SK-N-SH (cell line): ENCODE measurements at regions not wholly inside any gene's neighbourhood (a gene's known extent, or its start where the extent isn't known, plus 50 kb on each side); places are given as distances from the start of the nearest gene placed in this dataset.

Experiments used
- CTCF ChIA-PET: fragments of 300-600, 350-600 bp; formaldehyde crosslinking; extraction: SDS; loops from one replicate; lab custom pipeline; 2021; lab: Yijun Ruan, JAX
- POLR2A ChIA-PET: fragments of 350-600 bp; sonication (Branson Sonifier 250); formaldehyde crosslinking; extraction: SDS; loops from one replicate; lab custom pipeline; 2020; ENCODE audit warnings: antibody characterized with exemption, inconsistent platforms; lab: Yijun Ruan, JAX
- DNase-seq: peaks from one replicate; pipeline ENCODE4 v3.0.0; 2012
- H2AFZ ChIP-seq: fragments of 200-600 bp; sonication (generic); 2 replicates; pipeline ENCODE4 v1.8.1; 2016; ENCODE audit warnings: antibody characterized with exemption, mild to moderate bottlenecking, low read depth
- H3F3A ChIP-seq: fragments of 200-600 bp; sonication (generic); replicated peaks from 2 replicates; pipeline ENCODE3; 2016; ENCODE audit warnings: antibody characterized with exemption, mild to moderate bottlenecking; ENCODE audit not compliant: insufficient read depth
- H3K27ac ChIP-seq, 2 experiments: fragments of 200-500 bp in 1 of 2; fragments of 200-600 bp in 1 of 2; sonication (Bioruptor generic) in 1 of 2; sonication (generic), shearing (Covaris generic) in 1 of 2; 2 replicates each; pipeline versions ENCODE4 v1.5.1 to v1.6.1; 2014 to 2016; ENCODE audit warnings: low read depth in 2 of 2, inconsistent platforms in 1 of 2, low read length in 1 of 2, mild to moderate bottlenecking in 1 of 2, mixed read lengths in 1 of 2
- H3K27me3 ChIP-seq: fragments of 200-600 bp; sonication (generic), shearing (Covaris generic); 2 replicates; pipeline ENCODE4 v1.6.1; 2016; ENCODE audit warnings: mixed run types; ENCODE audit not compliant: insufficient read depth
- H3K36me3 ChIP-seq, 2 experiments: fragments of 200-500 bp in 1 of 2; fragments of 200-600 bp in 1 of 2; sonication (Bioruptor generic) in 1 of 2; sonication (generic) in 1 of 2; replicated peaks in 1 of 2; 2 replicates each; pipeline versions ENCODE3 to v1.5.1; 2014 to 2016; ENCODE audit warnings: low read length in 1 of 2, mild to moderate bottlenecking in 1 of 2; ENCODE audit not compliant: insufficient read depth in 2 of 2, control insufficient read depth in 1 of 2
- H3K4me1 ChIP-seq, 2 experiments: fragments of 200-500 bp in 1 of 2; fragments of 200-600 bp in 1 of 2; sonication (Bioruptor generic) in 1 of 2; sonication (generic), shearing (Covaris generic) in 1 of 2; 2 replicates each; pipeline versions ENCODE4 v1.5.1 to v1.6.1; 2014 to 2016; ENCODE audit warnings: low read depth in 1 of 2, low read length in 1 of 2, mixed run types in 1 of 2; ENCODE audit not compliant: insufficient read depth in 2 of 2, control insufficient read depth in 1 of 2
- H3K4me2 ChIP-seq: fragments of 200-600 bp; sonication (generic), shearing (Covaris generic); 2 replicates; pipeline ENCODE4 v1.6.1; 2017; ENCODE audit warnings: mixed run types
- H3K4me3 ChIP-seq, 2 experiments: fragments of 200-500 bp in 1 of 2; fragments of 200-600 bp in 1 of 2; sonication (Bioruptor generic) in 1 of 2; sonication (generic), shearing (Covaris generic) in 1 of 2; 2 replicates each; pipeline versions ENCODE4 v1.5.1 to v1.8.1; 2014 to 2016; ENCODE audit warnings: low read depth in 2 of 2, inconsistent platforms in 1 of 2, low read length in 1 of 2, mild to moderate bottlenecking in 1 of 2, mixed read lengths in 1 of 2, moderate library complexity in 1 of 2
- H3K79me2 ChIP-seq: fragments of 200-600 bp; sonication (generic); 2 replicates; pipeline ENCODE4 v1.8.1; 2017; ENCODE audit warnings: mild to moderate bottlenecking; ENCODE audit not compliant: insufficient read depth
- H3K9ac ChIP-seq: fragments of 200-600 bp; sonication (generic); 2 replicates; pipeline ENCODE4 v1.6.1; 2017; ENCODE audit warnings: mixed run types
- H3K9me2 ChIP-seq: fragments of 200-600 bp; sonication (generic); 2 replicates; pipeline ENCODE4 v1.6.1; 2017; ENCODE audit warnings: mixed run types
- H3K9me3 ChIP-seq: fragments of 200-600 bp; sonication (generic); 2 replicates; pipeline ENCODE4 v1.6.1; 2017; ENCODE audit warnings: mixed run types, mild to moderate bottlenecking, moderate library complexity
- H4K20me1 ChIP-seq: fragments of 200-600 bp; sonication (generic); 2 replicates; pipeline ENCODE4 v1.6.1; 2017; ENCODE audit warnings: mild to moderate bottlenecking, mixed run types; ENCODE audit not compliant: insufficient read depth
- EP300 ChIP-seq, 2 experiments: IDR thresholded peaks; 2 replicates each; pipeline versions ENCODE4 v1.4.0 to v1.6.1; 2012; ENCODE audit warnings: borderline replicate concordance in 1 of 2, low read depth in 1 of 2, low read length in 1 of 2
- EZH2phosphoT487 ChIP-seq: fragments of 200-600 bp; sonication (generic); IDR thresholded peaks from 2 replicates; pipeline ENCODE4 v1.6.1; 2017; ENCODE audit warnings: low read depth, mixed run types, mild to moderate bottlenecking, antibody characterized with exemption, moderate library complexity, borderline replicate concordance
- FOSL2 ChIP-seq: IDR thresholded peaks from 2 replicates; pipeline ENCODE4 v1.4.0; 2012; ENCODE audit warnings: low read depth, mild to moderate bottlenecking, moderate library complexity, borderline replicate concordance
- GATA2 ChIP-seq: sonication (generic); formaldehyde crosslinking; IDR thresholded peaks from 2 replicates; pipeline ENCODE4 v1.5.0; 2020; ENCODE audit warnings: mild to moderate bottlenecking, missing genetic modification reagents
- RCOR1 ChIP-seq: fragments of 150-350 bp; IDR thresholded peaks from 2 replicates; pipeline ENCODE4 v1.6.1; 2017; ENCODE audit warnings: antibody characterized with exemption, low read length
- RFX5 ChIP-seq: IDR thresholded peaks from 2 replicates; pipeline ENCODE4 v1.6.1; 2012; ENCODE audit warnings: mild to moderate bottlenecking, improper control_type of control experiment, low read length
- SIN3A ChIP-seq: IDR thresholded peaks from 2 replicates; pipeline ENCODE4 v1.6.1; 2012; ENCODE audit warnings: low read depth, mild to moderate bottlenecking, low read length, moderate library complexity, borderline replicate concordance
- YY1 ChIP-seq: IDR thresholded peaks from 2 replicates; pipeline ENCODE4 v1.4.0; 2012; ENCODE audit warnings: low read depth, mild to moderate bottlenecking
- WGBS: methylation state at CpG from one replicate; pipeline ENCODE4 v1.1.6; 2017; ENCODE audit warnings: low lambda C conversion rate; 5-methylcytosine and 5-hydroxymethylcytosine counted together
- TF ChIP-seq, protein P1 (sequence below): fragments of 150-350 bp; IDR thresholded peaks from 2 replicates; pipeline ENCODE4 v1.6.1; 2017; ENCODE audit warnings: antibody characterized with exemption, low read length, low read depth, borderline replicate concordance
- TF ChIP-seq, protein P2 (sequence below): IDR thresholded peaks from 2 replicates; pipeline ENCODE4 v1.6.1; 2012; ENCODE audit warnings: mild to moderate bottlenecking, low read depth, low read length, moderate library complexity

DNA sequence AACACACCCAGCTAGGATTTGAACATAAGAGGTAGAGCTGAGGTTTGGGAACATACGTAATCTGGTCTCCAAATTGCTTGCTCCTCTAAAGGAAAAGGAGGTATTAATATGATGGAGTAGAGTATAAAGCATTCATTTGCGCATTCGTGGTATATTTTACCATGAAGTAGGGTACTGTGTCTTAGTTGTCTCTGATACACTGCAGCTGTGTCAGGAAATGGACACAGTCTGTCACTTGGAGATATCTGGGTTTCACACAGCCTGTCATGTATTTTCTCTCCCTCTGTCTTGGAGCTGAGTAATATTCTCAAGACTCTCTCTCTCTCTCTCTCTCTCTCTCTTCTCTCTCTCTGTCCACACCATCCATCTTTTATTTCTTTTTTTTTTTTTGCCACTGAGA, 274.8 kb upstream of the UGT8 start:
- CTCF ChIA-PET: no interaction called here
- Histone ChIP-seq H2AFZ (no peak overlapping the region), H3K27ac (no peak overlapping the region), H3K9me3 (no peaks in the 10 kb centered on the region), H3K36me3 (no peaks in the 10 kb centered on the region), H4K20me1 (no peaks in the 10 kb centered on the region), H3K9ac (no peak overlapping the region), H3K4me2 (no peak overlapping the region), H3K79me2 (no peaks in the 10 kb centered on the region), H3K4me1 (no peaks in the 10 kb centered on the region; a peak in 1 of 4 replicates), H3K27me3 (no peaks in the 10 kb centered on the region), H3K9me2 (no peaks in the 10 kb centered on the region), H3K4me3 (no peak overlapping the region), H3F3A (no peaks in the 10 kb centered on the region)
- TF ChIP-seq SIN3A (no peak), FOSL2 (no peak)
- TF ChIP-seq, protein P1, sequence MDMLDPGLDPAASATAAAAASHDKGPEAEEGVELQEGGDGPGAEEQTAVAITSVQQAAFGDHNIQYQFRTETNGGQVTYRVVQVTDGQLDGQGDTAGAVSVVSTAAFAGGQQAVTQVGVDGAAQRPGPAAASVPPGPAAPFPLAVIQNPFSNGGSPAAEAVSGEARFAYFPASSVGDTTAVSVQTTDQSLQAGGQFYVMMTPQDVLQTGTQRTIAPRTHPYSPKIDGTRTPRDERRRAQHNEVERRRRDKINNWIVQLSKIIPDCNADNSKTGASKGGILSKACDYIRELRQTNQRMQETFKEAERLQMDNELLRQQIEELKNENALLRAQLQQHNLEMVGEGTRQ: no peak
- DNase-seq: no peak
- WGBS: 86% methylated on average over 3 of the region's 3 CpGs
- POLR2A ChIA-PET: interaction anchor here (0.6 kb wide), 1 partner anchor 22 kb away, joined by 6 read pairs; no protein-coding TSS in a partner anchor

DNA sequence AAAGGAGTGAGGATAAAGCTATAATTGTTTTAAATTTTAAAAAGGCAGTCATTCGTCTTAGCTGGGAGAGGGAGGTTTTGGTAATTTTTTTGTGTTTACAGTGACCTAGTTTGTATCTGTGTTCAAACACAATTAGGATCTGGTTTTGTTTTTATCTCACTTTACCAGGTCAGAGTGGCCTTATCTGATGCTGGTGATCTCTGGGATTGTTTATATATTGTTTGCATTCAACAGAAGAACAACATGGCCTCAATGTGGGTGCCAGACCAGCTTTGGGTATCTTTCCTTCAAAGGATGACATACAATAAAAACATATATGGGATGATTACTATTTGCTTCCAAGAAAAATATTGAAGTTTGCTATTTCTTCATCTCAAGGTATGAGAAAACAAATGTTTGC, 272.2 kb upstream of the UGT8 start:
- Histone ChIP-seq H3K79me2 (no peaks in the 10 kb centered on the region), H3K27ac (peak overlapping the region in 1 of 2 experiments; percentile 9; a peak in 1 of 4 replicates), H3K9me3 (no peaks in the 10 kb centered on the region), H4K20me1 (no peaks in the 10 kb centered on the region), H3K36me3 (no peaks in the 10 kb centered on the region), H3F3A (no peaks in the 10 kb centered on the region), H3K27me3 (no peaks in the 10 kb centered on the region), H3K4me3 (no peak overlapping the region), H3K4me2 (no peak overlapping the region), H3K9me2 (no peaks in the 10 kb centered on the region), H3K4me1 (no peaks in the 10 kb centered on the region; a peak in 1 of 4 replicates), H2AFZ (no peak overlapping the region), H3K9ac (no peak overlapping the region)
- TF ChIP-seq RCOR1 (no peak; the same call in 1 of the 2 replicates), YY1 (no peak), RFX5 (no peak), GATA2 (CRISPR knock-in tag) (peak; percentile 65), EZH2phosphoT487 (no peak), EP300 (IDR thresholded peaks at IDR 0.05; ENCODE audit: borderline replicate concordance in 1 of 2, low read depth in 1 of 2, low read length in 1 of 2) (peak in 1 of 2 experiments; percentile 74; a peak in 2 of 4 replicates)
- TF ChIP-seq, protein P2, sequence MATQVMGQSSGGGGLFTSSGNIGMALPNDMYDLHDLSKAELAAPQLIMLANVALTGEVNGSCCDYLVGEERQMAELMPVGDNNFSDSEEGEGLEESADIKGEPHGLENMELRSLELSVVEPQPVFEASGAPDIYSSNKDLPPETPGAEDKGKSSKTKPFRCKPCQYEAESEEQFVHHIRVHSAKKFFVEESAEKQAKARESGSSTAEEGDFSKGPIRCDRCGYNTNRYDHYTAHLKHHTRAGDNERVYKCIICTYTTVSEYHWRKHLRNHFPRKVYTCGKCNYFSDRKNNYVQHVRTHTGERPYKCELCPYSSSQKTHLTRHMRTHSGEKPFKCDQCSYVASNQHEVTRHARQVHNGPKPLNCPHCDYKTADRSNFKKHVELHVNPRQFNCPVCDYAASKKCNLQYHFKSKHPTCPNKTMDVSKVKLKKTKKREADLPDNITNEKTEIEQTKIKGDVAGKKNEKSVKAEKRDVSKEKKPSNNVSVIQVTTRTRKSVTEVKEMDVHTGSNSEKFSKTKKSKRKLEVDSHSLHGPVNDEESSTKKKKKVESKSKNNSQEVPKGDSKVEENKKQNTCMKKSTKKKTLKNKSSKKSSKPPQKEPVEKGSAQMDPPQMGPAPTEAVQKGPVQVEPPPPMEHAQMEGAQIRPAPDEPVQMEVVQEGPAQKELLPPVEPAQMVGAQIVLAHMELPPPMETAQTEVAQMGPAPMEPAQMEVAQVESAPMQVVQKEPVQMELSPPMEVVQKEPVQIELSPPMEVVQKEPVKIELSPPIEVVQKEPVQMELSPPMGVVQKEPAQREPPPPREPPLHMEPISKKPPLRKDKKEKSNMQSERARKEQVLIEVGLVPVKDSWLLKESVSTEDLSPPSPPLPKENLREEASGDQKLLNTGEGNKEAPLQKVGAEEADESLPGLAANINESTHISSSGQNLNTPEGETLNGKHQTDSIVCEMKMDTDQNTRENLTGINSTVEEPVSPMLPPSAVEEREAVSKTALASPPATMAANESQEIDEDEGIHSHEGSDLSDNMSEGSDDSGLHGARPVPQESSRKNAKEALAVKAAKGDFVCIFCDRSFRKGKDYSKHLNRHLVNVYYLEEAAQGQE: no peak
- 58% methylated on average over 1 of the region's 1 CpG for WGBS
- ChIA-PET POLR2A (no interaction called here), CTCF (interaction anchor here (1.3 kb wide), 1 partner anchor 52 kb away, joined by 4 read pairs; no protein-coding TSS in a partner anchor)
- no peak for DNase-seq
